ENCODE measurements at regions not wholly inside any gene's neighbourhood (a gene's known extent, or its start where the extent isn't known, plus 50 kb on each side); places are given as distances from the start of the nearest gene placed in this dataset.

GRCh38 chr5:4361753-4362152, 766.1 kb downstream of the IRX1 start:
- no peak for DNase-seq (ENCODE audit: low spot score)
- no peak overlapping the region for H3K27ac Mint-ChIP-seq
- H3K79me2 ChIP-seq (replicated peaks; ENCODE audit: insufficient read depth): no peaks in the 10 kb centered on the region
- no peaks in the 10 kb centered on the region for H3F3A ChIP-seq (replicated peaks; ENCODE audit: low read depth)
- no peak overlapping the region for H3K27ac ChIP-seq (ENCODE audit: low read depth)
- no peak overlapping the region for H3K4me3 Mint-ChIP-seq
- H3K4me2 ChIP-seq: no peak overlapping the region
- no peaks in the 10 kb centered on the region for H3K4me1 ChIP-seq (ENCODE audit: insufficient read depth)
- no peaks in the 10 kb centered on the region for H3K36me3 ChIP-seq (ENCODE audit: insufficient read depth)
- H3K27me3 ChIP-seq (ENCODE audit: insufficient read depth): no peaks in the 10 kb centered on the region
- no peaks in the 10 kb centered on the region for H3K4me1 Mint-ChIP-seq
- no peak overlapping the region for H2AFZ ChIP-seq
- ATAC-seq: no peak
- H3K9me2 ChIP-seq (ENCODE audit: insufficient read depth): peaks cover 3% of the 10 kb centered on the region; the same call in 1 of the 2 replicates
- peaks cover 2% of the 10 kb centered on the region; the same call in 1 of the 3 replicates for H3K9me3 Mint-ChIP-seq
- H4K20me1 ChIP-seq (replicated peaks; ENCODE audit: insufficient read depth): no peaks in the 10 kb centered on the region
- no peak for TF ChIP-seq ZNF331 (CRISPR knock-in tag; IDR thresholded peaks at IDR 0.05; ENCODE audit: low read depth)
- TF ChIP-seq ZNF114 (CRISPR knock-in tag; IDR thresholded peaks at IDR 0.05): no peak
- TF ChIP-seq ETS1 (IDR thresholded peaks at IDR 0.05): no peak
- H3K4me3 ChIP-seq: no peak overlapping the region
- H3K27me3 Mint-ChIP-seq (ENCODE audit: insufficient read depth, low read depth, poor library complexity): no peaks in the 10 kb centered on the region
- H3K36me3 Mint-ChIP-seq (ENCODE audit: low read depth): no peaks in the 10 kb centered on the region; the same call in 2 of the 3 replicates

GRCh38 chr5:4362411-4362810, 766.8 kb downstream of the IRX1 start:
- Histone ChIP-seq H3K36me3 (ENCODE audit: insufficient read depth) (no peaks in the 10 kb centered on the region), H3K4me3 (no peak overlapping the region), H3F3A (replicated peaks; ENCODE audit: low read depth) (no peaks in the 10 kb centered on the region), H4K20me1 (replicated peaks; ENCODE audit: insufficient read depth) (no peaks in the 10 kb centered on the region), H3K4me1 (ENCODE audit: insufficient read depth) (no peaks in the 10 kb centered on the region), H3K79me2 (replicated peaks; ENCODE audit: insufficient read depth) (no peaks in the 10 kb centered on the region), H3K4me2 (no peak overlapping the region), H3K27ac (ENCODE audit: low read depth) (no peak overlapping the region), H2AFZ (no peak overlapping the region), H3K9me2 (ENCODE audit: insufficient read depth) (peaks cover 3% of the 10 kb centered on the region; the same call in 1 of the 2 replicates), H3K27me3 (ENCODE audit: insufficient read depth) (no peaks in the 10 kb centered on the region)
- Mint-ChIP-seq H3K36me3 (ENCODE audit: low read depth) (no peaks in the 10 kb centered on the region; the same call in 2 of the 3 replicates), H3K9me3 (peaks cover 2% of the 10 kb centered on the region; the same call in 1 of the 3 replicates), H3K27me3 (ENCODE audit: insufficient read depth, low read depth, poor library complexity) (no peaks in the 10 kb centered on the region), H3K27ac (no peak overlapping the region), H3K4me1 (no peaks in the 10 kb centered on the region), H3K4me3 (no peak overlapping the region)
- no peak for ATAC-seq
- DNase-seq (ENCODE audit: low spot score): no peak
- no peak for TF ChIP-seq ETS1 (IDR thresholded peaks at IDR 0.05)
- TF ChIP-seq EZH2 (IDR thresholded peaks at IDR 0.05; ENCODE audit: low read depth, unreplicated experiment): no peak
- no peak for TF ChIP-seq JUNB (IDR thresholded peaks at IDR 0.05; ENCODE audit: unreplicated experiment)
- no peak for TF ChIP-seq EZH2phosphoT487 (IDR thresholded peaks at IDR 0.05; ENCODE audit: unreplicated experiment)
- no peak for TF ChIP-seq POLR2AphosphoS5 (IDR thresholded peaks at IDR 0.05; ENCODE audit: low read depth)
- TF ChIP-seq ZNF114 (CRISPR knock-in tag; IDR thresholded peaks at IDR 0.05): no peak
- no peak for TF ChIP-seq ZNF462 (CRISPR knock-in tag; IDR thresholded peaks at IDR 0.05)
- no peak for TF ChIP-seq REST (IDR thresholded peaks at IDR 0.05; ENCODE audit: unreplicated experiment)
- TF ChIP-seq CREB1 (CRISPR knock-in tag; IDR thresholded peaks at IDR 0.05; ENCODE audit: low read depth): no peak

Data from GM23338 (cell line).